ENCODE measurements at regions not wholly inside any gene's neighbourhood (a gene's known extent, or its start where the extent isn't known, plus 50 kb on each side); places are given as distances from the start of the nearest gene placed in this dataset.

DNA sequence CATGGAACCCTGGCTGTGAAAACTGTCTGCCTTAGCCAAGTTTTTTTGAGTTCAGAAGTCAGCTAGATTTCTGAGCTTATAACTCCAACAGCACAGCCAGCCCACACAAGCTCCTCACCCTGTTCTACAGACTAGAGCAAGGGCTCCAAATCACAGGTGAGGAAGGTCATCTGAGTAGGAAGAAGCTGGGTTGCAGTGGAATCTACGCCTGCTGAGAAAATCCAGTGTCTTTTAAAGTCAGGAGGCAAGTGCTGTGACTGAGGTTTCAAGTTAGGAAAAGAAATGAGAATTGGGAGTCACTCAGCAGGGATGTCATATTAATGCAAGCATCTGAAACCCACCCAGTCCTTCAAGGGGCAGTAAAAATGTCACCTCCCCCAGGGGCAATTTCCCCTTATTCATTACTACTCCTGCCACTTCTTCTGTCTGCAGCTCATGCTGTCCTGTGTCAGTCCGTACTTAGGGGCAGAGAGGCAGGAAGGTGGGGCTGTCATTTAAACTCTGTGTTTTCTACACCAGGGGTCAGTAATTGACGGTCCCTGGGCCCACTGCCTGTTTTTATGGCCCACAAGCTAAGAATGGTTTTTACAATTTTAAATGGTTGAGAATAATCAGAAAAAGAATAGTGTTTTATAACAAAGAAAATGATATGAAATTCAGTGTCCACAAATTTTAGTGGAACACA is 551.1 kb downstream of the BCL11A start:
- no peak overlapping the region for H3K4me3 ChIP-seq (ENCODE audit: low read length)
- no peak for TF ChIP-seq CTCF (conservative IDR thresholded peaks at IDR 0.05; ENCODE audit: low read length)
- DNase-seq (ENCODE audit: low read depth), result no peak

DNA sequence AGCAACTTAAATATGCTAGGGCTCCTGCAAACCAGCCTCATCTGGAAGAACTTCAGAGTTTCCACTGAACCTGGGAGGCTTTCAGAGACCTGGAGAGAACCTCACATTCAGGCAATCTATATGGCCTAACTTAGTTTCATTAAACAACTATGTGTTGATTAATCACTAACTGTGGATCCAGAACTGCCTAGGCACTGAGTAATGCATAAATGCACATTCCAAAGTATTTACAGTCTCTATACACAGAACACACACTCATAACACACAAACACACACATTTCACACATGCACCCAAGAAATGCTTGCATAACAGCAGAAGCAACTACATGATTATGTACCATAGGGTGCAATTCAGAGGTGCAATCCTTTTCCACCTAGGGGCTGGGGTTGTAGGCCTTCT is 552.8 kb downstream of the BCL11A start:
- peak; percentile 0 for DNase-seq (ENCODE audit: low read depth)
- no peak for TF ChIP-seq CTCF (conservative IDR thresholded peaks at IDR 0.05; ENCODE audit: low read length)

DNA sequence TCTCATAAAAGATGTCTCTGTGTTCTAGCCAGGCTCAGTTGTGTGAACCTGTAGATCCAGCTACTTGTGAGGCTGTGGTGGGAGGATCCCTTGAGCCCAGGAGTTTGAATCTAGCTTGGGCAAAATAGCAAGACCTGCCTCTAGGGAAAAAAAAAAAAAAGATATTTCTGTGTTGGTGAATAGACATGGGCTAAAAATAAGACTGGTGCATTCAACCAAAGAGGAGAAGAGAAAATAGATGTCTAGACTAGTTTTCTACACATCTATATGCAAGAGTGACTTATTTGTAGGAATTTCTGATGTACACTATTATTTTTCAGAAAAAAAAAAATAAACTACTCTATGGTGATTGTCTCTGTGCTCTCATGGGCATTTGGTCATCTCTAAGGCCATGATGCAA is 555.1 kb downstream of the BCL11A start:
- TF ChIP-seq CTCF (conservative IDR thresholded peaks at IDR 0.05; ENCODE audit: low read length), result no peak

More for the DNA sequence above, 552.8 kb downstream of the BCL11A start:
- no peak overlapping the region for H3K4me3 ChIP-seq (ENCODE audit: low read length)

GRCh38 chr2:59997371-59997770 is 556.1 kb downstream of the BCL11A start:
- H3K4me3 ChIP-seq (ENCODE audit: low read length), result no peak overlapping the region
- no peak for DNase-seq (ENCODE audit: low read depth)
- no peak for TF ChIP-seq CTCF (conservative IDR thresholded peaks at IDR 0.05; ENCODE audit: low read length)

More for the DNA sequence above, 555.1 kb downstream of the BCL11A start:
- no peak overlapping the region for H3K4me3 ChIP-seq (ENCODE audit: low read length)
- no peak for DNase-seq (ENCODE audit: low read depth)

- DNase-seq (ENCODE audit: low read depth), result no peak
- H3K4me3 ChIP-seq (ENCODE audit: low read length), result no peak overlapping the region
- no peak for TF ChIP-seq CTCF (conservative IDR thresholded peaks at IDR 0.05; ENCODE audit: low read length)
Measured at GRCh38 chr2:59996855-59997254, 556.6 kb downstream of the BCL11A start.

DNA sequence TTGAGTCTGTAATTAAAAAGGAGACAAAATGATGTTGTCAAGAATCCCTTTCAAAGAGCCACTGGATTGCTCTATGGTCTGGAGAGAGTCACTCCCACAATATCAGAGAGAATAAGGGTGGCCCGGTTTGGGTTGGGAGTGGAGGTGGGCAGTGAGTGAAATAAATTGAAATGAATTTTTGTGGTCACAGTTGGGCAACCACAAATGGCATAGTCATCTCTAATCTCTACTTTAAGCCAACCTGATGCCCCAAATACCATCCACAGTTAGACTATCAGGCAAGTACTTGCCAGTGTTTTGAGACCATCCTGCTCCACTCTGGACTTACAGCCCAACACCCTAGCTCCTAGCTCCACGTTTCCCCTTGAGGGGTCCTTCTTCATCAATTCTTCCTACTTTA is 559.7 kb downstream of the BCL11A start:
- DNase-seq (ENCODE audit: low read depth), result no peak
- H3K4me3 ChIP-seq (ENCODE audit: low read length), result no peak overlapping the region
- TF ChIP-seq CTCF (conservative IDR thresholded peaks at IDR 0.05; ENCODE audit: low read length), result no peak

DNA sequence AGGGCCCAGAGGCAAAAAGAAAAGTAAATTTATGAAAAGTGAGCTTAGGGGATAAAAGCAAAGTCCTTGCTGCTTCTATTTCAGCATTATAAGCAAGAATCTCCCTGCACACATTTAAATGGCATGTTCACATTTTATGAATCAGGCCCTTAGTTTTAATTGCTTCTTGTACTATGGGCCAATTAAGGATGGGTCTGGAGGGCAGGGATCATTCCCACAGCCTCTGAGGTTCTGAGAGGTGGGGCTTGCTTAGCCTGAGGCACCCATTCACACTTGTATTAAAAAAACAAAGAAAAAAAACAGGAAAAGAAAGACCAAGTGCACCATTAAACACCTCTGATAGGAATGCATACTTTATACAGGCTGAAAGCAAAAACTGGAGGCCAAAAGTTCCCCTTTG is 565.1 kb downstream of the BCL11A start:
- TF ChIP-seq CTCF (conservative IDR thresholded peaks at IDR 0.05; ENCODE audit: low read length), result no peak
- DNase-seq (ENCODE audit: low read depth), result no peak
- no peak overlapping the region for H3K4me3 ChIP-seq (ENCODE audit: low read length)
